CD14-positive monocyte (primary cell): ENCODE measurements at regions not wholly inside any gene's neighbourhood (a gene's known extent, or its start where the extent isn't known, plus 50 kb on each side); places are given as distances from the start of the nearest gene placed in this dataset.

ENCODE experiments used
- DNase-seq, 3 donors: peaks; one replicate each; pipeline ENCODE4 v3.0.0-alpha.2; 2011 to 2022
- H2AFZ ChIP-seq: 2 replicates; pipeline ENCODE4 v1.6.0; 2012; ENCODE audit warnings: mild to moderate bottlenecking, low read depth, low read length, inconsistent platforms; ENCODE audit not compliant: insufficient read depth, poor library complexity, severe bottlenecking
- H3K27ac ChIP-seq, 2 donors: 1 replicate in 1 of 2; 2 replicates in 1 of 2; pipeline ENCODE4 v1.5.1; 2012 to 2013; ENCODE audit warnings: low read length in 2 of 2, control low read depth in 1 of 2, inconsistent platforms in 1 of 2, low read depth in 1 of 2, mild to moderate bottlenecking in 1 of 2
- H3K27me3 ChIP-seq, 2 donors: one replicate each; pipeline versions ENCODE4 v1.6.0 to v1.6.1; 2011 to 2013; ENCODE audit warnings: low read length in 2 of 2; ENCODE audit not compliant: control insufficient read depth in 2 of 2, insufficient read depth in 2 of 2
- H3K36me3 ChIP-seq, 2 donors: replicated peaks in 1 of 2; 1 replicate in 1 of 2; 2 replicates in 1 of 2; pipeline versions ENCODE4 v1.5.1 to v1.6.1; 2012 to 2013; ENCODE audit warnings: low read length in 2 of 2, control low read depth in 1 of 2, inconsistent platforms in 1 of 2, mild to moderate bottlenecking in 1 of 2; ENCODE audit not compliant: insufficient read depth in 2 of 2, control insufficient read depth in 1 of 2
- H3K4me1 ChIP-seq, 2 donors: 1 replicate in 1 of 2; 2 replicates in 1 of 2; pipeline versions ENCODE4 v1.5.1 to v1.6.1; 2012 to 2013; ENCODE audit warnings: low read length in 2 of 2, control low read depth in 1 of 2, inconsistent platforms in 1 of 2, mild to moderate bottlenecking in 1 of 2, moderate library complexity in 1 of 2; ENCODE audit not compliant: insufficient read depth in 2 of 2, control insufficient read depth in 1 of 2
- H3K4me2 ChIP-seq: replicated peaks from 2 replicates; pipeline ENCODE3; 2012; ENCODE audit warnings: low read length, moderate library complexity, mild to moderate bottlenecking; ENCODE audit not compliant: poor library complexity, severe bottlenecking; ENCODE audit errors: extremely low read depth
- H3K4me3 ChIP-seq, 3 experiments: fragments of 200-600 bp in 1 of 3; sonication (generic) in 1 of 3; replicated peaks in 1 of 3; 1 replicate in 2 of 3; 2 replicates in 1 of 3; pipeline ENCODE4 v1.5.1; 2011 to 2013; ENCODE audit warnings: low read length in 3 of 3, mild to moderate bottlenecking in 3 of 3, control low read depth in 2 of 3, low read depth in 2 of 3, inconsistent platforms in 1 of 3, moderate library complexity in 1 of 3
- H3K79me2 ChIP-seq: 2 replicates; pipeline ENCODE4 v1.6.0; 2012; ENCODE audit warnings: mild to moderate bottlenecking, control low read depth, inconsistent platforms, low read length, moderate library complexity; ENCODE audit not compliant: insufficient read depth
- H3K9ac ChIP-seq: 2 replicates; pipeline ENCODE4 v1.6.0; 2017; ENCODE audit warnings: low read length, mild to moderate bottlenecking; ENCODE audit not compliant: insufficient read depth, poor library complexity, severe bottlenecking
- H3K9me3 ChIP-seq, 2 donors: replicated peaks in 1 of 2; 1 replicate in 1 of 2; 2 replicates in 1 of 2; pipeline versions ENCODE4 v1.5.1 to v1.6.1; 2012 to 2013; ENCODE audit warnings: low read length in 2 of 2, control low read depth in 1 of 2; ENCODE audit not compliant: control insufficient read depth in 1 of 2, insufficient read depth in 1 of 2
- H4K20me1 ChIP-seq: 2 replicates; pipeline ENCODE4 v1.6.0; 2012; ENCODE audit warnings: mild to moderate bottlenecking, low read length, control low read depth, moderate library complexity; ENCODE audit not compliant: insufficient read depth
- H3K27ac Mint-ChIP-seq, 7 donors: one replicate each; pipeline ENCODE4 v1.8.0; 2020; ENCODE audit warnings: mild to moderate bottlenecking in 7 of 7, mixed read lengths in 7 of 7, moderate library complexity in 6 of 7, inconsistent platforms in 2 of 7
- H3K27me3 Mint-ChIP-seq, 3 donors: one replicate each; pipeline ENCODE4 v1.8.0; 2021 to 2022; ENCODE audit warnings: low read depth in 3 of 3, mild to moderate bottlenecking in 3 of 3, mixed read lengths in 3 of 3, moderate library complexity in 3 of 3, inconsistent platforms in 1 of 3
- H3K36me3 Mint-ChIP-seq, 2 donors: one replicate each; pipeline ENCODE4 v1.8.0; 2020; ENCODE audit warnings: mixed read lengths in 2 of 2, inconsistent platforms in 1 of 2, mild to moderate bottlenecking in 1 of 2
- H3K4me1 Mint-ChIP-seq: one replicate; pipeline ENCODE4 v1.8.0; 2020; ENCODE audit warnings: mild to moderate bottlenecking, mixed read lengths
- H3K4me3 Mint-ChIP-seq, 2 donors: one replicate each; pipeline ENCODE4 v1.8.0; 2020; ENCODE audit warnings: mild to moderate bottlenecking in 2 of 2, mixed read lengths in 2 of 2, moderate library complexity in 1 of 2
- H3K9me3 Mint-ChIP-seq, 7 donors: one replicate each; pipeline ENCODE4 v1.8.0; 2020 to 2022; ENCODE audit warnings: mixed read lengths in 7 of 7, mild to moderate bottlenecking in 6 of 7, moderate library complexity in 6 of 7, inconsistent platforms in 2 of 7
- WGBS: methylation state at CpG from one replicate; pipeline ENCODE4 v1.1.5; 2013; ENCODE audit warnings: missing lambda C conversion rate; ENCODE audit not compliant: insufficient coverage; 5-methylcytosine and 5-hydroxymethylcytosine counted together
- intact Hi-C, 2 donors: fragments of 100-400 bp; cut with micrococcal nuclease; formaldehyde crosslinking; loops; one replicate each; pipeline versions ENCODE4 v1.15.0 to v1.15.1; 2023
- TF ChIP-seq, protein P1 (sequence below): fragments of 200-600 bp; IDR thresholded peaks from one replicate; pipeline ENCODE4 v1.8.0; 2022; ENCODE audit warnings: antibody characterized with exemption, mild to moderate bottlenecking

DNA sequence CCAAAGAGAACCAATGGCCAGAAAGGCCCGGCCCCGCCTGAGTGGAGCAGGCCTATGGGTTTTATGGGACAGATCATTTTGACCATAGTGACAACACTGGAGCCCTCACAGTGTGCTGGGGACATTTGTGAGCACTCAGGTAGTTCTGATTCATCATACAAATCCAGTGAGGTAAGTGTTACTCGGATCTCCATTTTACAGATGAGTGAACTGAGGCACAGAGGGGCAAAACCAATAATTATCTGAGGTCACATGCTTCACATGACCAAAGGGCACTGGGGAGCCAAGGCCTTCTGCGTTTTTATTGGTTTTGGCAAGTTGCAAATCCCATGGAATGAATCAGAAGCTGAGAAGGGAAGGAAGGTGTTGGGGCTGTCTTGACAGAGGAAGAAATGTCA lies 111.5 kb upstream of the MGAT5 start:
- H3K27me3 Mint-ChIP-seq: peaks cover 0 to 5% (median 0%) of the 10 kb centered on the region in 3 donors
- peaks cover 7 to 20% of the 10 kb centered on the region in 2 donors for H3K36me3 Mint-ChIP-seq
- H3K9me3 Mint-ChIP-seq: no peaks in the 10 kb centered on the region
- TF ChIP-seq, protein P1, sequence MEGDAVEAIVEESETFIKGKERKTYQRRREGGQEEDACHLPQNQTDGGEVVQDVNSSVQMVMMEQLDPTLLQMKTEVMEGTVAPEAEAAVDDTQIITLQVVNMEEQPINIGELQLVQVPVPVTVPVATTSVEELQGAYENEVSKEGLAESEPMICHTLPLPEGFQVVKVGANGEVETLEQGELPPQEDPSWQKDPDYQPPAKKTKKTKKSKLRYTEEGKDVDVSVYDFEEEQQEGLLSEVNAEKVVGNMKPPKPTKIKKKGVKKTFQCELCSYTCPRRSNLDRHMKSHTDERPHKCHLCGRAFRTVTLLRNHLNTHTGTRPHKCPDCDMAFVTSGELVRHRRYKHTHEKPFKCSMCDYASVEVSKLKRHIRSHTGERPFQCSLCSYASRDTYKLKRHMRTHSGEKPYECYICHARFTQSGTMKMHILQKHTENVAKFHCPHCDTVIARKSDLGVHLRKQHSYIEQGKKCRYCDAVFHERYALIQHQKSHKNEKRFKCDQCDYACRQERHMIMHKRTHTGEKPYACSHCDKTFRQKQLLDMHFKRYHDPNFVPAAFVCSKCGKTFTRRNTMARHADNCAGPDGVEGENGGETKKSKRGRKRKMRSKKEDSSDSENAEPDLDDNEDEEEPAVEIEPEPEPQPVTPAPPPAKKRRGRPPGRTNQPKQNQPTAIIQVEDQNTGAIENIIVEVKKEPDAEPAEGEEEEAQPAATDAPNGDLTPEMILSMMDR: no peak
- no peaks in the 10 kb centered on the region for H3K27me3 ChIP-seq
- H4K20me1 ChIP-seq: peaks cover 55% of the 10 kb centered on the region
- no peak overlapping the region for H3K4me2 ChIP-seq
- intact Hi-C loops: no loop called here
- no peak overlapping the region for H3K27ac ChIP-seq
- no peak overlapping the region for H3K4me3 ChIP-seq
- H3K27ac Mint-ChIP-seq: no peak overlapping the region
- H3K9me3 ChIP-seq: no peaks in the 10 kb centered on the region
- H3K79me2 ChIP-seq: peaks cover 85% of the 10 kb centered on the region
- H3K36me3 ChIP-seq: peaks cover 0 to 6% of the 10 kb centered on the region in 2 donors
- no peak overlapping the region for H3K9ac ChIP-seq
- peaks cover 52% of the 10 kb centered on the region for H3K4me1 Mint-ChIP-seq
- H2AFZ ChIP-seq: no peak overlapping the region
- no peak for DNase-seq
- peaks cover 26 to 37% of the 10 kb centered on the region in 2 donors for H3K4me1 ChIP-seq
- no peak overlapping the region for H3K4me3 Mint-ChIP-seq
- 94% methylated on average over 3 of the region's 4 CpGs for WGBS

DNA sequence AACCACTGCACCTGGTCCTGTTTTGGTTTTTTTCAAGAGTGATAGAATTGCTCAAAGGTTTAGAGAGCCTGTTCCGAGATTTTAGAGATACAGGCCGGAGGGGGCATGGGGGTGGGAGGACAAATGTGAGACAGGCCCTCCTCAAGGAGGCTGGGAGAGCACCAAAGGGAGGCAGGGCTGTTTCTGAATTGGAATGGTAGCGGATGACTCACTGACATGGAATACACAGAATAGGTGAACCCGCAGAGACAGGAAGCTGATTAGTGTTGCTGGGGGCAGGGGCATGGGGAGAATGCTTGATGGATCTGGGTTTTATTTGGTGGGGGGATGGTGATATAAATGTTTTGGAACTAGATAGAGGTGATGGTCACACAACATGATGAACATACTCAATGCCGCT lies 111.0 kb upstream of the MGAT5 start:
- Histone ChIP-seq H3K27ac (no peak overlapping the region), H2AFZ (no peak overlapping the region), H3K79me2 (peaks cover 86% of the 10 kb centered on the region), H4K20me1 (peaks cover 58% of the 10 kb centered on the region), H3K9me3 (no peaks in the 10 kb centered on the region), H3K4me3 (no peak overlapping the region), H3K27me3 (no peaks in the 10 kb centered on the region), H3K36me3 (peaks cover 0 to 6% of the 10 kb centered on the region in 2 donors), H3K9ac (no peak overlapping the region), H3K4me2 (no peak overlapping the region), H3K4me1 (peaks cover 23 to 31% of the 10 kb centered on the region in 2 donors)
- peaks cover 0 to 5% (median 0%) of the 10 kb centered on the region in 3 donors for H3K27me3 Mint-ChIP-seq
- H3K36me3 Mint-ChIP-seq: peaks cover 9 to 20% of the 10 kb centered on the region in 2 donors
- intact Hi-C loops: no loop called here
- H3K27ac Mint-ChIP-seq: no peak overlapping the region
- H3K4me3 Mint-ChIP-seq: no peak overlapping the region
- no peaks in the 10 kb centered on the region for H3K9me3 Mint-ChIP-seq
- 98% methylated on average over 5 of the region's 5 CpGs for WGBS
- TF ChIP-seq, protein P1: no peak
- peaks cover 48% of the 10 kb centered on the region for H3K4me1 Mint-ChIP-seq
- no peak for DNase-seq
